HG03521 (cell line): ENCODE measurements at regions not wholly inside any gene's neighbourhood (a gene's known extent, or its start where the extent isn't known, plus 50 kb on each side); places are given as distances from the start of the nearest gene placed in this dataset.

ENCODE experiments used
- ATAC-seq: cut with Tn5 transposase; IDR thresholded peaks from one replicate; pipeline ENCODE4 v1.9.1; 2021; ENCODE audit warnings: mild to moderate bottlenecking, moderate library complexity; ENCODE audit not compliant: unreplicated experiment

- no peak for ATAC-seq
Measured at GRCh38 chr7:47221826-47222225, 360.1 kb downstream of the TNS3 start.

GRCh38 chr7:47218378-47219176 is 363.3 kb downstream of the TNS3 start:
- ATAC-seq, result no peak

- no peak for ATAC-seq
Measured at GRCh38 chr7:47217570-47218360, 364.1 kb downstream of the TNS3 start.

- ATAC-seq, result no peak
Measured at GRCh38 chr7:47217086-47217485, 364.8 kb downstream of the TNS3 start.

- no peak for ATAC-seq
Measured at GRCh38 chr7:47216439-47216838, 365.5 kb downstream of the TNS3 start.

GRCh38 chr7:47215640-47216039 is 366.3 kb downstream of the TNS3 start:
- no peak for ATAC-seq

- ATAC-seq, result no peak
Measured at GRCh38 chr7:47215049-47215448, 366.9 kb downstream of the TNS3 start.

GRCh38 chr7:47213276-47213675 is 368.6 kb downstream of the TNS3 start:
- no peak for ATAC-seq

- ATAC-seq, result peak; percentile 62
Measured at GRCh38 chr7:47211519-47211973, 370.4 kb downstream of the TNS3 start.

- ATAC-seq, result no peak
Measured at GRCh38 chr7:47210281-47210854, 371.5 kb downstream of the TNS3 start.

GRCh38 chr7:47207956-47208355 is 374.0 kb downstream of the TNS3 start:
- ATAC-seq, result no peak

GRCh38 chr7:47204709-47205108 is 377.2 kb downstream of the TNS3 start:
- no peak for ATAC-seq

- no peak for ATAC-seq
Measured at GRCh38 chr7:47202146-47202783, 379.6 kb downstream of the TNS3 start.

GRCh38 chr7:47198159-47198558 is 383.8 kb downstream of the TNS3 start:
- no peak for ATAC-seq

GRCh38 chr7:47197486-47197885 is 384.4 kb downstream of the TNS3 start:
- no peak for ATAC-seq

- no peak for ATAC-seq
Measured at GRCh38 chr7:47196737-47197136, 385.2 kb downstream of the TNS3 start.

GRCh38 chr7:47196106-47196645 is 385.7 kb downstream of the TNS3 start:
- ATAC-seq, result no peak

- no peak for ATAC-seq
Measured at GRCh38 chr7:47195641-47196040, 386.3 kb downstream of the TNS3 start.

GRCh38 chr7:47194516-47195057 is 387.3 kb downstream of the TNS3 start:
- ATAC-seq, result no peak

GRCh38 chr7:47192978-47193377 is 388.9 kb downstream of the TNS3 start:
- ATAC-seq, result no peak

GRCh38 chr7:47191876-47192291 is 390.0 kb downstream of the TNS3 start:
- ATAC-seq, result no peak
